Activated CD4-positive, alpha-beta T cell treated with anti-CD3 and anti-CD28 coated beads, Interleukin-2, amount 50 U/mL, for 1 hour (primary cell): ENCODE measurements at regions not wholly inside any gene's neighbourhood (a gene's known extent, or its start where the extent isn't known, plus 50 kb on each side); places are given as distances from the start of the nearest gene placed in this dataset.

Experiments
- DNase-seq: peaks from one replicate; pipeline ENCODE4 v3.0.0-alpha.2; 2020

DNA sequence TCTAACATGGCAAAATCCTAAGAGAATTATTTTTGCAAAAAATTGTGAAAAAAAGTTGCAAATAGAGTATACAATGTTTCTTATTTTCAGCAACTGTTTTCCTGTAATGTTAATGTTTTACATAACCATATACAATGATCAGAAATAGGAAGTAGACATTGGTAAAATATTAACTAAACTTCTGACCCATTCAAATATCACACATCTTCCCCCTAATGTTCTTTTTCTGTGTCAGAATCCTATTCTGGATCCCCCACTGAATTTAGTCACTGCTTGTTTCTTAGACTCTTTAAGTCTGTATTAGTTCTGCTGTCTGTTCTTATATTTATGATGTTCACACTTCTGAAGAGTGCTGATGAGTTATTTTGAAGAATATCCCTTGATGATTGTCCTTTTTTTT lies 62.0 kb downstream of the HFE start:
- no peak for DNase-seq

DNA sequence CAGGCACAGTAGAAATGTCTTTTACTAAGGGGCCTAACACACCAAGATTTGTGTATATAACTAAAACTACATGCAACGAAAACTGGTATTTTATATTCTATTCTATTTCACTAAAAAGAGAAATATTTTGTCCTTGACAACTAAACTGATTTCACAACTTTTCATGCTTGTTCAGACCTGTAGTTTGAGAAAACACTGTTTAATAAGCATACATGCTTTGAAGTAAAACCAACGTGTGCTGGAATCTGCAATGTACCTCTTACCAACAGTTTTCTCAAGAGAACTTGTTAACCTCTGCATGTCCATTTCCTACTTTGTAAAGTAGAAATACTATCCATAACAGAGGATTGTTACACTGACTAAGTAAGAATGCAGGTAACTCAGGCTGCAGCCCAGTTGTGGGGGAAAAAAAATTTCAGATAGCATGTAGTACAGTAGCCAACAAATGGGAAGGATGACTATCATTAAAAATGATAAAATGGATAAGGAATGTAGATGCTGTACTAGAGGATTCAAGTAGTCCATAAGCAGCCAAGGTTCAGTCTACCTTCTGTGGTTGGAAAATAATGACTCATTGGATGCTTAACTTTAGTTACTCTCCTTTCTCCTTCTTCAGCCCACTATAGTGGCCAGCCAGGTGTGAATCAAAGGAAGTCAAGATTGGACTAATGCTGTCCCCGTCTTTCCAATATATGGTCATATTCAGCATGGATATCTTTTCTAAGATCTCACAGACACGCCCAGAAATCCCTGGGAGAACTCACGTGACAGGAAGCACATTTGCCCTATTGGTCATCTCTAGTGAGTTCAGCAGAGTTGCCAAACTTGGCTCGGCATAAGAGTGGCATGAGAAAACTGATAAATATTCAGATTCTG lies 65.2 kb downstream of the HFE start:
- DNase-seq = no peak

DNA sequence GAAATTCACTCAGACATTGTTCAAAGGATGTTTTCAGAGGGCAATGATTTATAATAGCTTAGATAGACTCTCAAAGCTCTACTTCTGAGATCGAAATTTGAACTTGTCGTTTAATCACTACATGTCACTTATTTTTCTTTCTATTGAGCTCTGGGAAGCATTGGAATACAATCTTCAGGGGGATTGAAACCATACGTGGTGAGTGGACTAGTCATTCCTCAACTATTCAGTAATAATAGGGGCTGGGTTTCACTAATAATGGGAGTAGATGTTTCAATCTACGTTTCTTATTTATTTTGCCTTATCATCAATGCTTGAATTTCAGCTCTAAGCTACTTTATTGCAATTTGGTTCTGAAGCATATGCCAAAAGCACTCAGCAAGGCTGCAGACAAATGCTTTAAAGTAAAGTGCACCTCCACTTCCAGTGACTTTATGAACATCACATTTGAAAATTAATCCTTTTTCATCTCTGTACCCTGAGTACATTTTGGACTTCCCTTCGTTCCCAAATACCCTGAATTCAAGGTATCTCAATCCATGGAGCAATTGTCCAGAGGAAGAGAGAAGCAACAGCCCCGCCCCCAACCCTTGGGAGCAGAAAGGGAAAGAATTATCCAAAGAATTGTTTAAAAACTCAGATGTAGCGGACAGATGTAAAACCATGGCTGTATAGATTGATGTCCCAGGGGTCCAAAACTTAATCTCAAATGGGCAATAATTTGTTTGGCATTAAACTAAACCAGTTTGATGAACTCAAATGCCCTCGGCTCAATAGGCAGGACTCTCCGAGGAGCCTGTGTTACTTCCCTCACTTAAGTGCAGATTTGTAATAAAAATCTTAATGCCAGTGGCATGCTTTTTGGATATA lies 68.1 kb downstream of the HFE start:
- DNase-seq = no peak

DNA sequence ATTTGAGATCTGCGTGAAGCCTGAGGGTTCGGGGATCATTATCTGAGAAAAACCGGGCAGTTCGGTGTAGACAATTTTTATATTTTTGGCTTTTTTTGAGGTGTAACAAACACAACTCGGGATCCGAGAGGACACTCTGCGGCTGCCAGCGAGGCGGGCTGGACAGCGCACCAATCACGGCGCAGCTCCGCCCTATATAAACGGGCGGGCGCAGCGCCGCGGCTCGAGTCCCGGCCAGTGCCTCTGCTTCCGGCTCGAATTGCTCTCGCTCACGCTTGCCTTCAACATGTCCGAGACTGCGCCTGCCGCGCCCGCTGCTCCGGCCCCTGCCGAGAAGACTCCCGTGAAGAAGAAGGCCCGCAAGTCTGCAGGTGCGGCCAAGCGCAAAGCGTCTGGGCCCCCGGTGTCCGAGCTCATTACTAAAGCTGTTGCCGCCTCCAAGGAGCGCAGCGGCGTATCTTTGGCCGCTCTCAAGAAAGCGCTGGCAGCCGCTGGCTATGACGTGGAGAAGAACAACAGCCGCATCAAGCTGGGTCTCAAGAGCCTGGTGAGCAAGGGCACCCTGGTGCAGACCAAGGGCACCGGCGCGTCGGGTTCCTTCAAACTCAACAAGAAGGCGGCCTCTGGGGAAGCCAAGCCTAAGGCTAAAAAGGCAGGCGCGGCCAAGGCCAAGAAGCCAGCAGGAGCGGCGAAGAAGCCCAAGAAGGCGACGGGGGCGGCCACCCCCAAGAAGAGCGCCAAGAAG lies 69.0 kb downstream of the HFE start:
- peak; percentile 79 for DNase-seq

DNA sequence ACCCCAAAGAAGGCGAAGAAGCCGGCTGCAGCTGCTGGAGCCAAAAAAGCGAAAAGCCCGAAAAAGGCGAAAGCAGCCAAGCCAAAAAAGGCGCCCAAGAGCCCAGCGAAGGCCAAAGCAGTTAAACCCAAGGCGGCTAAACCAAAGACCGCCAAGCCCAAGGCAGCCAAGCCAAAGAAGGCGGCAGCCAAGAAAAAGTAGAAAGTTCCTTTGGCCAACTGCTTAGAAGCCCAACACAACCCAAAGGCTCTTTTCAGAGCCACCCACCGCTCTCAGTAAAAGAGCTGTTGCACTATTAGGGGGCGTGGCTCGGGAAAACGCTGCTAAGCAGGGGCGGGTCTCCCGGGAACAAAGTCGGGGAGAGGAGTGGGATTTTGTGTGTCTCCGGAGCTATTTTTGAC lies 69.6 kb downstream of the HFE start:
- peak; percentile 56 for DNase-seq

DNA sequence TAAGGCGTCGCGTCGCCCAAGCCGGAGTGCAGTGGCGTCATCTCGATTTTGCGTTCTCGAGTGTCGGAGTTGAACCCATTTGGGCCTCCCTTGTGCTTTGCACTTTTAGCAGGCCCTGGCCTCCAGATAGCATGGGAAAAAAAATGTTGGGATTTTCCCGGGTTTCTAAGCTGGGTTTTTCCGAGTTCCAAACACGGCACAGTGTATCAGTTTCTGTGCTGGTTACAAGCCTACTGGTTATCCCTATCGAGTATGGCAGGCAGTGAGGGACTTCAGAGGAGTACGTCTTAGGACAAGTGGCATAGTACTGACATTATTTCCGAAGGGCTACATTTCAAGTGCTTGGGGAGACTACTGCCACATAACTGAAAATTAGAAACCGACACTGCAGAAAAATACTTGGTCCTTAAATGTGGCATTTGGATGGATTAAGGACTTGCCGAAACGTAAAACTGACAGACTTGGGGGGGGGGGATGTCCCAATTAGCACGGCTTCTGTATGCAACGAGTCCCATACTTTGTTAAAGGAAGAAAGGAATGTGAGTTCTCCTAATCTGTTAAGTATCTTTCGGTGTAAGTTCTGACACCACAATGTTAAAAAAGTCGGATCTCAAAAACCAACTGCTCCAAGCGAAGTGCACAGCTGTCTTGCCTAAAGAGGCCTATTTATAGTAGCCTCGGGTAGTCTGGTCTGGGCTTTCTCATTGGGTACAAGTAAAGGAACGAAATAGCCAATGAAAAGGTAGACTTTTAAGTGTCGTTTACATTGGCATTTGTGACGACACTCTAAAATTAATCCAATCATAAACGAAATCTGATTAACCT lies 70.2 kb downstream of the HFE start:
- DNase-seq = no peak

DNA sequence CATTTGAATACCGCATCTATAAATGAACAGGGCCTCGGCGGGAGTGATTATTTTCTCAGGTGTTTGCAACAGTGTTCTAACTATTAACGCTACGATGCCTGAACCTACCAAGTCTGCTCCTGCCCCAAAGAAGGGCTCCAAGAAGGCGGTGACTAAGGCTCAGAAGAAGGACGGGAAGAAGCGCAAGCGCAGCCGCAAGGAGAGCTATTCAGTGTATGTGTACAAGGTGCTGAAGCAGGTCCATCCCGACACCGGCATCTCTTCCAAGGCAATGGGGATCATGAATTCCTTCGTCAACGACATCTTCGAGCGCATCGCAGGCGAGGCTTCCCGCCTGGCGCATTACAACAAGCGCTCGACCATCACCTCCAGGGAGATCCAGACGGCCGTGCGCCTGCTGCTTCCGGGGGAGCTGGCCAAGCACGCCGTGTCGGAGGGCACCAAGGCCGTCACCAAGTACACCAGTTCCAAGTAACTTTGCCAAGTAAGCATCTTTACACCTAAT lies 70.9 kb downstream of the HFE start:
- peak; percentile 73 for DNase-seq

DNA sequence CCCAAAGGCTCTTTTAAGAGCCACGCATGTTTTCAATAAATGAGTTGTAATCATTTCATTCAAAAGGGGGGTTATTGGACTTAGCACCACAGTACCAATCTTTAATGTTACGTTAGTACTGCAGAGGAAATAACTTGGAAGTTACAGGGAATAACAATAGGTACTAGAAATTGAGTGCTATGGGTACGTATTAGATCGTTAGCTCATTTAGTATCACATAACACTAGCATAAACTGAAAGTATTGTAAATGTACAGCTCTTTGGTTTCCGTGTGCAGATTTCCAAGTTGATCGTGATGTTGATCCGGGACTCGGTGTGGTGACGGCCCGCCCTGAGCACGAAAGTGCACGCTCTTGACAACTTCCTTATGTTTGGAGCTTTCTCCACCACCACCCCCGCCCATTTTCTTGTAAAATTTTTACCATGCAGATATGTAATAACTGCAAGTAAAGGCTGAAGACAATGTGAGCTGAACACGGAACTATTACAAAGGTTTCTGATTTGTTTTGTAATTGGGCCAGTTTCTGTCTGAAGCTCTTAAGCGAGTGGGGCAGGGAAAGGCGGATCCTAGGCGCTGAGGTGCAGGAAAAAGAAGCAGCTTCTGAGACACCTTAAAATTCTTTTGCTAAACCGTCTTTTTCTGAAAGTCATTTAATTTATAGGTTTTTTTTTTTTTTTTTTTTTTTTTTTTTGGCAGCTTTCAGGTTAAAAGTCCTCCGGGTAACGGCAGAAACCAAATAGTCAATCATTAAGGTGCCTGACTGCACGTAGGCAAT lies 71.5 kb downstream of the HFE start:
- DNase-seq = peak; percentile 51

DNA sequence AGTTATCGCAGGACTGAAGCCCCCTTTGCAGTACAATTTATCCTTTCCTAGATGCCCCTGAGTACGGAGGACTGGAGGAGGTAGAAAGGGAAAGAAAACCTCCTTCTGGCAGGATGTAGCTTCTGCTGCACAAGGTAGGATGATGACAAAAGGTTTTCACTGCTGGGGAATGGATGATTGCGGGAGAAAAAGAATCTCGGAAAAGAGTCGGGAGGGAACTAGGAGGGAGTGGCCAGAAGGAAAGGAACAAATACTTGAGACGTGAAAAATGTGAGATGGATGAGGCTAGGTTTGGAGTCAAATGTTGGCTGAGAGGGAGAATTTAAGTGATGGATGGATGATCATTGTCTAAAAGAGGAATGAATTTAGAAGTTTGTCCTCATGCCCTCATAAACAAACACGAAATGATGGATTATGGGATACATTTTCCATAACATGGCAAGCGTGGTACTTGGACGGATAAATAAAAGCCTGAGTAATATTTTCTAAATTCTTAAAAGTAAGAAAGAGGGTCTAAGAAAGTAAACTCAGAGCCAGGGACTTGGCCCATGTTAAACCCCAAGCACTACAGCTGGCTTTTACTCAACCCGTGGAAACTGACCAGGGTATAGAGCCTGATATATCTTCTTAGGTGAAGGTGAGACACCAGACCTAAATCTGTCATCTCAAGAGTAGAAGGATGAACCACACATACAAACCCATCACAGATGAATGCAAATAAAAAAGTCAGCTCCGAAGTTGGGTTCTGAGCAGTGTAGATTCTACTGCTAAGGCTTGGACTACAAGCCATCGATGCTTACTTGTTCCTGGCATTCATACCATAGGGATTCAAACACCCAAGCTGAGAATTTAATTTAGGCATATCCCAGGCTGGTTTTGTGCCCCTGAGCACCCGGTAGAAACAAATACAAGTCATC lies 72.4 kb downstream of the HFE start:
- DNase-seq = no peak

DNA sequence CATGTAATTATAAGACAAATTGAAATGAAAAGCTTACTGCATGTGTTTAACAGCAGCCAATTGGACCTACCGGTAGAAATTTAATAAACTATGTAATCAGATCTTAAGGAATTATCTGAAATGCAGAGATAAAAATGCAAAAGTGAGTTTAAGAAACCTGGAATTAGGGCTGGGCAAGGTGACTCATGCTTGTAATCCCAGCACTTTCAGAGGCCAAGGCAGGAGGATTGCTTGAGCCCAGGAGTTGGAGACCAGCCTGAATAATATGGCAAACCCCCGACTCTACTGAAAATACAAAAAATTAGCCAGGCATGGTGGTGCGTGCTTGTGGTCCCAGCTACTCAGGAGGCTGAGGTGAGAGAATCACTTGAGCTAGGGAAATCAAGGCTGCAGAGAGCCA lies 74.1 kb downstream of the HFE start:
- no peak for DNase-seq

DNA sequence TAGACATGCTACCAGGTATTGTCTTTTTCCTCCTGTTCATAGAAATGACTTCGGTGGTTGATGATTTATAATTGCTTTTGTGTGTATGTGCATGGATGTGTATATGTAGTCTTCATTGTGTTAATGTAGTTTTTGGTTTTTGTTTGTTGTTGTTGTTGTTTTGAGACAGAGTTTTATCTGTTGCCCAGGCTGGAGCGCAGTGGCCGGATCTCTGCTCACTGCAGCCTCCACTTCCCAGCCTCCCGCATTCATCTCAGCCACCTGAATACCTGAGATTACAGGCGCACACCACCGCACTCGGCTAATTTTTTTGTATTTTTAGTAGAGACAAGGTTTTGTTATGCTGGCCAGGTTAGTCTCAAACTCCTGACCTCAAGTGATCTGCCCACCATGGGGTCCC lies 75.2 kb downstream of the HFE start:
- DNase-seq = no peak

DNA sequence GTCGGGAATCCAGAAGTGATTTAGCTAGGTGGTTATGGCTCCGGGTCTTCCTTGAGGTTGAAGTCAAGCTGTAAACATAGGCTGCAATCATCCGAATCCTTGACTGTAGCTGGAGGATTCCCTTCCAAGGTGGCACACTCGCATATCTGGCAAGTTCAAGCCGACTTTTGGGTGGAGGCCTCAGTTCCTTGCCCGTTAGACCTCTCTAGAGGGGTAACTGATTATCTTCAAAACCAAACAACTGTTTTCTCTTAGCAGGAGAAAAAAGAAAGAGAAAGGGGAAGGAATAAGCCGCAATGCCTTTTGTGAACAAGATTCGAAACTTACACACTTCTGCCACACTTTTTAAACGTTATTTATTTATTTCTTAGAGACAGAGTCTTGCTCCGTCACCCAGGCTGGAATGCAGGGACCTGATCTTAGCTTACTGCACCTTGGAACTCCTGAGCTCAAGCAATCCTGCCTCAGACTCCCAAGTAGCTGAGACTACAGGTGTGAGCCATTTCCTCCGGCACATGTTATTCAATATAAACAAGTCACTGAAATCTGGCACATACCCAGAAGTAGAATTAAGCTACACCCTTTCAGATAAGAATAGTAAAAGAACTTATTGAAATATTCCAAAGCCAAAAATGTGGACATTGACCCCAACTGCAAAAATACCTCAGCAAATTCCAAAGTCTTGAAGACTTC lies 76.3 kb downstream of the HFE start:
- DNase-seq = no peak

DNA sequence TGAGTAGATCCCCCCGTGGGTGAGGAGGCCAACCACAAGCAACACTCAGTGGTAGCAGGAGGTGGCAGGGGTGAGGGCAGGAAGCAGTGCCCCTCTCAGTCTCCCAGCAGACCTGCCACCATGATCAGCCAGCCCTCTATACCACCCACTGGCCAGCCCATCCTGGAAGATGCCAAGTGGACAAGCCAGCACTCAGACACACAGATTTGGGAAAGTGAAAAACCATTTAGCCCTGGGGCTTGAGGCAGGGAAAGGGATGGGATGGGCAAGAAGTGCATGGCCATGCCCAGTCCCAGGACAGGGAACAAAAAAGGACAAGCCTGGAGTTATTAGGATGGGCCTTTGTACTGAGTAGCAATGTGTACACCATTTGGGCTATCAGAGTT lies 76.9 kb downstream of the HFE start:
- DNase-seq = no peak

DNA sequence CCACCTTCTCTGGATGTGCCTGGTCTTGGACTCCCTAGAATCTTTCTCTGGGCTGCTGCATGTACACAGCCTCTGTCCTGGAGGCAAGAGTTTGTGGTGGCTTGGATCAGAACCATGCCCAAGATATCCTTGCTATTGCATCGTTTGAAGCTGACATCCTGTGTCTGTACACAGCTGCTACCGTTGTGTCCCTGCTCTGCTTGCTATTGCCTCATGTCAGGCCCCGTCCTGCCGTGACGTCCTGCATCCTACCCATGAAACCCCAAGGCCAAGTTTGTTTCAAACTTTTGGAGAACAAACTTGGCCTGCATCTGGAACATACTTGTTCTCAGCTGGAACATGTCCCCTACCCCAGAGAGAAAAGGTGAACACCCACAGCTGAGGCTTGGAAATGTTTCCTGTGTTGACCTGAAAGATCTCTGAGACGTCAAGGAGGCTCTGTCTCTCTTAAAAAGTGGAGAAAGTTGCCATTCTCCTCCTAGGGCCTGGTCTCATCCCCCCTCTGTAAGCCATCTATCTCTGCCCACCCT lies 78.1 kb downstream of the HFE start:
- DNase-seq = no peak

DNA sequence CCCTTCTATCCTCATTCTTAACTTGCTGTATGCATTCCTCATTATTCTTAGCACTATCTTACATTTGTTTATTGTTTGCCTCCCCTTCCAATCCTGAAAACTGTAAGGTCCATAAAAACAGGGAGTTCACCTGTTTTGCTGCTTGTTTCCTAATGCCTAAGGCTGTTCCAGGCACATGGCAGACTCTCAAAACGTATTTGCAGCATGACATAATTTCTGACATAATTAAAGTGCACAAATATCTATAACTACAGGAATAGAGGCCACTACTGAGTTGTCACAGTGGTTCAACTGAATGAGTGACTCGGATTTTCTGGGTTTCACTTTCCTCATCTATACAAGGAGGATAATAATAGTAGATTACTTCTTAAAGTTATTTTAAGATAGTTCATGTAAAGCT lies 83.0 kb downstream of the HFE start:
- DNase-seq = no peak

DNA sequence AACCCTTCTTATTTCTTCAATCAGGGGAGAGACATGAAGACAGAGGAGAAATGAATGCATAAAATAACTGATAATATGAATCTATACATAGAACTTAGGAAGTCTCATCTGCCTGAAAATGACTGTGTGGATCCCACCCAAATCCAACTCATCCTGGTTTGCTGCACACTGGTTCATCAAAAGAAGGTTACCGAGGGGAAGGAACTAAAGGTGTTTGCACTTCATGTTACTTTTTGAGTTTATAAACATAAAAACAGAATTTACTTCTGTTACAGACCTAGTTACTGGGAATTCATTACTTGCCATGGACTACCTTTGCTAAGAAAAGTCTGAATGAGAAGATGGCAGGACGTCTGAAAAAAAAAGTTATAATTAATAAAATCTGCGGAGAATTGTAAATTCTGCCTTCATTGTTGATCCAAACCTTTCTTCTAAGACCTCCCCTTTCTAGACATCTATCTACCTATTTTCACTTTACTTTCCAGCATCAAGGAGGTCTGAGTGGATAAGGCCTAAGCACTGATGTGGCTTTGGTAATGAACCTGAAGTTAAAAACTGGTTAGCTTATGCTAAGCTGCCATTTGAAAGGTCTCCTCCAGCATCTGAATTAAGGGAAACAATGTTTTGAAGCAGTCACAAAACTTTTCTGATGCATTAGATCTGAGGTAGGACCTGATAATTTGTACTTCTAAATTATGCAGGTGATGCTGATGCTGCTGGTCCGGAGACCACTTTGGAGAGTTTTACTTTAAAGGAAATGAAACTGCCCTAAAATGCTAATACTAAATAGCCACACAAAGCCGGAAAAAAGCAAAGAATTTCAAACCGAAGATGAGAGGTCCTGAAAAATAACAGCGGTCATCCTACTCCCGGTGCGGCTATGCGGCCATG lies 84.0 kb downstream of the HFE start:
- no peak for DNase-seq

DNA sequence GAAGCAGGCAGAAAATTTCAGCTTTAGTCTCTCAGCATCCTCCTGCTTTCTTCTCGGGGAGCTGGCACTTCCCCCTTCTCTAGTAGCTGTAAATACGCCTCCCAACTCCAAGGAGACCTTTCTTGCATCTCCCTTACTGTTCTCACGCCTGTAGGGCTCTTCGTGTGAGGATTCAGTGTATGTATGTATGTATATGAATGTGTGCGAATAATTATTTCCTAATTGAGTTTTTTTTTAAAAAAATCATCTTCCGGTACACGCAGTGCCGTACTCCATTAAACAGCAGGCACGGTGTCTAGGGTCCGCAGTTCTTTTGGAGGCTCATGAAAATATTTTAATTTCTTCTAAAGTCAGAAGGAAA lies 85.4 kb downstream of the HFE start:
- no peak for DNase-seq

DNA sequence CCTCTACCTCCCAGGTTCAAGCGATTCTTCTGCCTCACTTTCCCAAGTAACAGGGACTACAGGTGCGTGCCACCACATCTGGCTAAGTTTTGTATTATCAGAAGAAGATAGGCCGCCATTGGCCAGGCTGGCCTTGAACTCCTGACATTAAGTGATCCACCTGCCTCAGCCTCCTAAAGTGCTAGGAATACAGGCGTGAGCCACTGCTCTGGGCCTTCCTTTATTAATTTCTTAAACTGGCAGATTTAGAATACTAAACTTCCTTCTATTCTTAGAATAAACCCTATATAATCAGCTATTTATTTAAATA lies 86.6 kb downstream of the HFE start:
- no peak for DNase-seq

DNA sequence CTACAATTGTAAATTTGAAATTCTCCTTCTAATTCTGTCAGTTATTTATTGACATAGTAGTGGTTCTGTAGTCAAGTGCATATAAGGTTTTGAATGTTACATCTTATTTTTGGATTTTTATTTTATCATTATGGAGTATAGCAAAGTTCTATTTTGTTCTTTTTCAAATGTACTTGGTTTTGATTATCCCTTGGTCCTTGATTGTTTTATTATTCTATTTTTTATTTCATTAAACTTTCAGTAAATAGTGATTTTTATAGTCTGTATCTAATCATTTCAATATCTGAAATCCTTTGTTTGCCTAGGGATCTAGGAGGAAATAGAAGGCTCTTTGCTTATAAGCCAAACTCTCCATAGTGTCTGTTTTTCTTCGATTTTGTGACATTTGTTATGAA lies 87.8 kb downstream of the HFE start:
- DNase-seq = no peak
